ENCODE measurements at regions not wholly inside any gene's neighbourhood (a gene's known extent, or its start where the extent isn't known, plus 50 kb on each side); places are given as distances from the start of the nearest gene placed in this dataset.
A peak's percentile ranks its signal among the peaks of the same experiment; 100 is the strongest.
"Not testable (repeated sequence)": the region's sequence is repeated elsewhere in the genome, so short reads cannot be mapped to it uniquely, and the experiment has no call there.

GRCh38 chr1:198939286-198939685, 300.4 kb downstream of the PTPRC start:
- intact Hi-C loops (cut with micrococcal nuclease), result loop anchor here (5.0 to 10.0 kb wide), 8 partner anchors 103 to 1216 kb away; partner anchors contain the start of genes DENND1B and NEK7

GRCh38 chr1:198939956-198940355, 301.1 kb downstream of the PTPRC start:
- CTCF ChIA-PET, result interaction anchor here (0.7 kb wide), 1 partner anchor 303 kb away, joined by 3 read pairs; no protein-coding TSS in a partner anchor
- DNase-seq, result no peak
- intact Hi-C loops (cut with micrococcal nuclease), result loop anchor here (5.0 to 10.0 kb wide), 8 partner anchors 102 to 1215 kb away; partner anchors contain the start of genes DENND1B and NEK7
- Mint-ChIP-seq H3K9me3 (no peaks in the 10 kb centered on the region), H3K27ac (no peak overlapping the region), H3K4me1 (ENCODE audit: low read depth) (peaks cover 10% of the 10 kb centered on the region), H3K4me3 (no peak overlapping the region), H3K36me3 (ENCODE audit: low read depth) (no peaks in the 10 kb centered on the region), H3K27me3 (ENCODE audit: low read depth) (no peaks in the 10 kb centered on the region)

More at GRCh38 chr1:198939286-198939685, 300.4 kb downstream of the PTPRC start:
- Mint-ChIP-seq H3K36me3 (ENCODE audit: low read depth) (no peaks in the 10 kb centered on the region), H3K27ac (no peak overlapping the region), H3K9me3 (no peaks in the 10 kb centered on the region), H3K4me1 (ENCODE audit: low read depth) (peaks cover 10% of the 10 kb centered on the region), H3K27me3 (ENCODE audit: low read depth) (no peaks in the 10 kb centered on the region), H3K4me3 (no peak overlapping the region)
- DNase-seq, result no peak
- CTCF ChIA-PET, result interaction anchor here (0.5 kb wide), 2 partner anchors 153 to 802 kb away, joined by 3 read pairs; no protein-coding TSS in a partner anchor

- no peaks in the 10 kb centered on the region for H3K27me3 Mint-ChIP-seq (ENCODE audit: low read depth)
- no peak overlapping the region for H3K4me3 Mint-ChIP-seq
- H3K4me1 Mint-ChIP-seq (ENCODE audit: low read depth), result peaks cover 8% of the 10 kb centered on the region
- H3K9me3 Mint-ChIP-seq, result no peaks in the 10 kb centered on the region
- no peak for DNase-seq
- intact Hi-C loops (cut with micrococcal nuclease), result no loop called here
- CTCF ChIA-PET, result no interaction called here
- no peaks in the 10 kb centered on the region for H3K36me3 Mint-ChIP-seq (ENCODE audit: low read depth)
- no peak overlapping the region for H3K27ac Mint-ChIP-seq
Observed at GRCh38 chr1:198942466-198942865, 303.6 kb downstream of the PTPRC start.

DNA sequence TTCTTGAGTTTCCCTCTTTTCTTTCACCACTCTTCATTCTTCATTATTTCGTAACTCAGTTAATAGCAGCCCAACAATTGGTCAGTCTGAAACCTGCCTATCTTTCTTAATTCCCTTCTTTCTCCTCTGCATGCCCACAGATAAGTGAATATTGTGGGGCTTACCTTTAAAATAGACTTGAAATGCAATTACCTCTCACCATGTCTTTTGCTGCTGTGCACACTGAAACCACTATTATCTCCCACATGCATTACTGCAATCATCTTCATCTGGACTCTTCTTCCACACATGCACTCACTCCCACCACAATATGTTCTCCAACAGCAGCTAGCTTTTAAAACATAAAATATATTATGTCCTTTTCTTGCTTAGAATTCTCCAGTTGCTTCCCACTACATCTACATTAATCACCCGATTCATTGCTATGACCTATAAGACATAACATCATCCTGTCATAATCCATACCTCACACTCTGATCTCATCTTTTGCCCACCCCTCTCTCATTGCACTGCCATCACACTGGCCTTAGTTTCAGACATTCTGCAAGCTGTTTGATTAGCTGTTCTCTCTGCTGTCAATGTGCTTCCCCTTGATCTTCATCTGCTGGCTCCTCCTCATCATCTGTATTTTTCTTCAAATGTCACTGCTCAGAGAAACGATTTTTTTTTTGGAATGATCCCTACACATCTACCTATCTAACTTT, 304.8 kb downstream of the PTPRC start:
- CTCF ChIA-PET, result interaction anchor here (0.5 kb wide), 1 partner anchor 37 kb away, joined by 3 read pairs; no protein-coding TSS in a partner anchor
- Mint-ChIP-seq H3K27me3 (ENCODE audit: low read depth) (no peaks in the 10 kb centered on the region), H3K4me3 (no peak overlapping the region), H3K36me3 (ENCODE audit: low read depth) (no peaks in the 10 kb centered on the region), H3K4me1 (ENCODE audit: low read depth) (no peaks in the 10 kb centered on the region), H3K27ac (no peak overlapping the region), H3K9me3 (no peaks in the 10 kb centered on the region)
- intact Hi-C loops (cut with micrococcal nuclease), result no loop called here
- no peak for DNase-seq

DNA sequence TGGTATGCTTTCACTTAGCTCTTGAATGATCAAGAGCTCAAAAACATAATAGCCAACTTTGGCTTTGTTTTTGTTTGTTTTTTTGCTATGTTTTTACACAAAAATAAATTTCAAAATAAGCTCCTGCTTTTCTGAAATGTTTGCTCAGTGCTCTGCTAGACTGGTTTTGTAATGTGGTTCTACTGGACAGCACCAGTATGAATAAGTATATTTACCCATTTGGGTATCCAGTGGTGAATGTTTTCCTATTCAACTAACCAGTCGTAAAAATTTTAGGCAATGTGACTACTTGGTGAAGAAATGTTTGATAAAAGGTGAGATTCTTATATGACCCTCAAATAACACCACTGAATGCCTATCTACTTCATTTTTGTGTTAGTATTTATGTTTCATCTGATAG, 308.6 kb downstream of the PTPRC start:
- no peaks in the 10 kb centered on the region for H3K27me3 Mint-ChIP-seq (ENCODE audit: low read depth)
- no peak overlapping the region for H3K4me3 Mint-ChIP-seq
- no peaks in the 10 kb centered on the region for H3K9me3 Mint-ChIP-seq
- intact Hi-C loops (cut with micrococcal nuclease), result no loop called here
- H3K27ac Mint-ChIP-seq, result no peak overlapping the region
- no peak for DNase-seq
- H3K36me3 Mint-ChIP-seq (ENCODE audit: low read depth), result no peaks in the 10 kb centered on the region
- H3K4me1 Mint-ChIP-seq (ENCODE audit: low read depth), result no peaks in the 10 kb centered on the region
- CTCF ChIA-PET, result no interaction called here

DNA sequence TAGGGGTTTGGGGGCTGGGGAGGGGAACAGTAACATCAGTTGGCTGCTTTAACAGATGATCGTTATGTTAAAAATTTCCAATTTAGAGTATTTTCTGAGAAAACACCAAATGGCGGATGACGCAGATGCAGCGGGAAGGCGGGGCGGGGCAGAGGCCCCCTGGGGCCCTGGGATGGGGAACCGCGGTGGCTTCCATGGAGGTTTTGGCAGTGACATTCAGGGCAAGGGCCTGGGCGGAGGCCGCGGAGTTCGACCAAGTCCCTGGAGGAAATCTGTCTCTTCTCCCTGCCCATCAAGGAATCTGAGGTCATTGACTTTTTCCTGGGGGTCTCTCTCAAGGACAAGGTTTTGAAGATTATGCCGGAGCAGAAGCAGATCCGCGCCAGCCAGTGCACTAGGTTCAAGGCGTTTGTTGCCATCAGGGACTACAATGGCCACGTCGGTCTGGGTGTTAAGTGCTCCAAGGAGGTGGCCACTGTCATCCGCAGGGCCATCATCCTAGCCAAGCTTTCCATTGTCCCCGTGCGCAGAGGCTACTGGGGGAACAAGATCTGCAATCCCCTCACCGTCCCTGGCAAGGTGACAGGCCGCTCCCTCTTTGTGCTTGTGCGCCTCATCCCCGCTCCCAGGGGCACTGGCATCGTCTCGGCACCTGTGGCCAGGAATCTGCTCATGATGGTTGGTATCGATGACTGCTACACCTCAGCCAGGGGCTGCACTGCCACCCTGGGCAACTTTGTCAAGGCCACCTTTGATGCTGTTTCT, 310.2 kb downstream of the PTPRC start:
- no peak overlapping the region for H3K4me3 Mint-ChIP-seq
- intact Hi-C loops (cut with micrococcal nuclease), result no loop called here
- CTCF ChIA-PET, result no interaction called here

GRCh38 chr1:198950036-198950435, 311.2 kb downstream of the PTPRC start:
- H3K27ac Mint-ChIP-seq, result no peak overlapping the region
- no peaks in the 10 kb centered on the region for H3K4me1 Mint-ChIP-seq (ENCODE audit: low read depth)

More for the DNA sequence above, 310.2 kb downstream of the PTPRC start:
- no peak for DNase-seq
- no peaks in the 10 kb centered on the region for H3K27me3 Mint-ChIP-seq (ENCODE audit: low read depth)
- H3K36me3 Mint-ChIP-seq (ENCODE audit: low read depth), result no peaks in the 10 kb centered on the region
- H3K4me1 Mint-ChIP-seq (ENCODE audit: low read depth), result no peaks in the 10 kb centered on the region
- H3K27ac Mint-ChIP-seq, result no peak overlapping the region
- no peaks in the 10 kb centered on the region for H3K9me3 Mint-ChIP-seq

DNA sequence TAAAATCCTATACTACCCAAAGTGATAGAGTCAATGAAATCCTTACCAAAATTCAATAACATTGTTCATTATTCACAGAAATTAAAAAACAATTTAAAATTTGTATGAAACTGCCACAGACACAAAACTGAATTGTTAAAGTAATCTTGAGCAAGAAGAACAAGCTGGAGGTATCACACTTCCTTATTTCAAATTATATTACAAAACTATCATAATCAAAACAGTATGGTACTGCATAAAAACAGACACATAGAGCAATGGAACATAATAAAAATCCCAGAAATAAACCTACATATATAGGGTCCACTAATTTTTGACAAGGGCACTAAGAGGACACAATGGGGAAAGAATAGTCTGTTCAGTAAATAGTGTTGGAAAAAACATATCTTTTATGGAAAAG, 316.2 kb downstream of the PTPRC start:
- no peak overlapping the region for H3K4me3 Mint-ChIP-seq
- peaks cover 16% of the 10 kb centered on the region for H3K4me1 Mint-ChIP-seq (ENCODE audit: low read depth)
- peaks cover 2% of the 10 kb centered on the region for H3K9me3 Mint-ChIP-seq
- intact Hi-C loops (cut with micrococcal nuclease), result loop anchor here (5.0 kb wide), 1 partner anchor 133 kb away; no protein-coding TSS in a partner anchor
- CTCF ChIA-PET, result no interaction called here
- no peak for DNase-seq
- H3K36me3 Mint-ChIP-seq (ENCODE audit: low read depth), result no peaks in the 10 kb centered on the region
- no peaks in the 10 kb centered on the region for H3K27me3 Mint-ChIP-seq (ENCODE audit: low read depth)
- no peak overlapping the region for H3K27ac Mint-ChIP-seq

More at GRCh38 chr1:198950036-198950435, 311.2 kb downstream of the PTPRC start:
- Mint-ChIP-seq H3K9me3 (no peaks in the 10 kb centered on the region), H3K36me3 (ENCODE audit: low read depth) (no peaks in the 10 kb centered on the region), H3K27me3 (ENCODE audit: low read depth) (no peaks in the 10 kb centered on the region), H3K4me3 (no peak overlapping the region)
- DNase-seq, result no peak
- CTCF ChIA-PET, result interaction anchor here (0.6 kb wide), 2 partner anchors 33 to 167 kb away, joined by 3 read pairs; no protein-coding TSS in a partner anchor
- intact Hi-C loops (cut with micrococcal nuclease), result no loop called here

DNA sequence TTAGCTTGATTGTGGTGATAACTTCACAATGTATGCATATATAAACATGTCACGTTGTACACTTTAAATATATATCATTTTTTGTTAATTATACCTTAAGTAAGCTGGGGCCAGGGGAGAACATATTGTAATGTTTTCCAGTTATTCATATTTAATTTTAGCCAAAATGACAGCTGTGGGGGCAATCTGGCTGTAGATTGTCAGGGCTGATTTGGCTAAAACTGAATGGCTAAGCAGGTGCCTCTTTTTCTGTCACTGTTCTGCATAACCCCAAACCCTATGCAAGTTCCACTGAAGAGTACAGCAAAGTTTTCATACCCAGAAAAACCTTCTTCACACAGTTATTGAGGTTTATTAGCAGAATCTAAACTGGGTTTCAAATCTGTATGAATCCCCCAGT, 318.2 kb downstream of the PTPRC start:
- CTCF ChIA-PET, result no interaction called here
- DNase-seq, result no peak
- H3K4me3 Mint-ChIP-seq, result no peak overlapping the region
- H3K4me1 Mint-ChIP-seq (ENCODE audit: low read depth), result peaks cover 16% of the 10 kb centered on the region
- no peak overlapping the region for H3K27ac Mint-ChIP-seq
- intact Hi-C loops (cut with micrococcal nuclease), result loop anchor here (5.0 kb wide), 1 partner anchor 135 kb away; no protein-coding TSS in a partner anchor
- H3K36me3 Mint-ChIP-seq (ENCODE audit: low read depth), result no peaks in the 10 kb centered on the region
- peaks cover 2% of the 10 kb centered on the region for H3K9me3 Mint-ChIP-seq
- H3K27me3 Mint-ChIP-seq (ENCODE audit: low read depth), result no peaks in the 10 kb centered on the region

DNA sequence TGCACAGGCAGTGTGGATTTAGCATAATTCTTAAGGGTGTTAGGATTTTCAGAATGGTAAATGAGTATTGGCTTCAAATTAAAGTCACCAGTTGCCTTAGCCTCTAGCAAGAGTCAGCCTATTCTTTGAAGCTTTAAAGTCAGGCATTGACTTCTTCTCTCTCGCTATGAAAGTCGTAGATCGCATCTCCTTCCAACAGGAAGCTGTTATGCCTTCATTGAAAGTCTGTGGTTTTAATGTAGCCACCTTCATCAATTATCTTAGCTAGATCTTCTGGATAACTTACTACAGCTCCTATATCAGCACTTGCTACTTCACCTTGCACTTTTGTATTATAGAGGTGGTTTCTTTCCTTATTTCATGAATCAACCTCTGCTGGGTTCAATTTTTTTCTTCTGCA, 320.2 kb downstream of the PTPRC start:
- CTCF ChIA-PET, result no interaction called here
- Mint-ChIP-seq H3K9me3 (peaks cover 5% of the 10 kb centered on the region), H3K27ac (peak overlapping the region; percentile 10), H3K27me3 (ENCODE audit: low read depth) (no peaks in the 10 kb centered on the region), H3K4me3 (no peak overlapping the region), H3K4me1 (ENCODE audit: low read depth) (peaks cover 24% of the 10 kb centered on the region), H3K36me3 (ENCODE audit: low read depth) (no peaks in the 10 kb centered on the region)
- intact Hi-C loops (cut with micrococcal nuclease), result loop anchor here (1.0 to 5.0 kb wide), 2 partner anchors 24 to 137 kb away; no protein-coding TSS in a partner anchor
- no peak for DNase-seq

GRCh38 chr1:198959676-198960075, 320.8 kb downstream of the PTPRC start:
- H3K9me3 Mint-ChIP-seq, result peaks cover 5% of the 10 kb centered on the region
- intact Hi-C loops (cut with micrococcal nuclease), result loop anchor here (1.0 to 5.0 kb wide), 2 partner anchors 24 to 137 kb away; no protein-coding TSS in a partner anchor
- CTCF ChIA-PET, result no interaction called here
- no peak for DNase-seq
- H3K36me3 Mint-ChIP-seq (ENCODE audit: low read depth), result no peaks in the 10 kb centered on the region
- peak overlapping the region; percentile 10 for H3K27ac Mint-ChIP-seq
- no peaks in the 10 kb centered on the region for H3K27me3 Mint-ChIP-seq (ENCODE audit: low read depth)
- H3K4me3 Mint-ChIP-seq, result peak overlapping the region; percentile 3
- peaks cover 31% of the 10 kb centered on the region for H3K4me1 Mint-ChIP-seq (ENCODE audit: low read depth)

DNA sequence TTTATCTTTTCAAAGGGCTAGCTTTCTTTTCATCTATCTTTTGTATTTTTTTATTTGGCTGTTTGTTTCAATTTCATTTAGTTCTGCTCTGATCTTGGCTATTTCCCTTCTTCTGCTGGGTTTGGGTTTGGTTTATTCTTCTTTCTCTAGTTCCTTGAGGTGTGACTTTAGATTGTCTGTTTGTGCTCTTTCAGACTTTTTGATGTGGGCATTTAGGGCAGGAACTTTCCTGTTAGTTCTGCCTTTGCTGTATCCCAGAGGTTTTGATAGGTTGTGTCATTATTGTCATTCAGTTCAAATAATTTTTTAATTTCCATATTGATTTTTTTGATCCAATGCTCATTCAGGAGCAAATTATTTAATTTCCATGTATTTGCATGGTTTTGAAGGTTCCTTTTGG, 325.0 kb downstream of the PTPRC start:
- intact Hi-C loops (cut with micrococcal nuclease); DNase-seq; H3K9me3 Mint-ChIP-seq; H3K27me3 Mint-ChIP-seq (ENCODE audit: low read depth); H3K4me3 Mint-ChIP-seq; CTCF ChIA-PET; H3K36me3 Mint-ChIP-seq (ENCODE audit: low read depth): not testable (repeated sequence)
- Mint-ChIP-seq H3K27ac (peak overlapping the region; percentile 25), H3K4me1 (ENCODE audit: low read depth) (peaks cover 45% of the 10 kb centered on the region)
